ENCODE measurements at regions not wholly inside any gene's neighbourhood (a gene's known extent, or its start where the extent isn't known, plus 50 kb on each side); places are given as distances from the start of the nearest gene placed in this dataset.

DNA sequence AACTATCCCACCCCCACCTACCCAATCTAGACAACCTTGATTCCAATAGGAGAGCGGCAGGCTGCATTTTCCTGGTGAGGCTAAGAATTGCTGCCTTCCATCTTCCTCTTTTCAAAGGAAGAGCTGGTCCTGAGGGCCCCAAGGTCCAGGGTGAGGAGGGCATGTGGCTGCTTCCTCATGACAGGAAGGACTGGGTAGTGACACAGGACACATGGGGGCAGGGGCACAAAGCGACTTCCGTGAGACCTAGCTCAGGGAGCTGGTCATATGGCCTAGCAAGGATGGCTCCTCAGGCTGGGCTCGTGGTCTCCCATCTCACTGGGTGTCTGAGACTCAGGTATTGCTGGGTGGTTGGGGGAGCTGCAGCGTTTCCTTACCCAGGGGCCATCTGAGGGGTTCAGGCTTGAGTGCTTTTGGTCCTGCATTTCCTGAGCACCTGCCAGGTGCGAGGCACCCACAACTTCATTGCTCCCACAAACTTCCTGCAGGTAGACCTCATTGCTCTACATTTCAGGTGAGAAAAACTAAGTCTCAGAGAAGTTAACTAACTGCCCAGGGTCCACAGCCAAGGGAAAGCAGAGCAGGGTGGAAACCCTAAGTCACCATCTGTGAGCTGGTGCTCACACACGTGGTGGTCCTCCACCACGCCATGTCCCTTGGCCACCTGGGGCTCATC, 160.0 kb upstream of the TLE3 start:
- WGBS, 2 experiments (ENCODE audit: insufficient coverage in 2 of 2): 89 to 100% methylated on average over 5 of the region's 8 CpGs
- Histone ChIP-seq H3K36me3 (ENCODE audit: control insufficient read depth, insufficient read depth, low read length) (no peaks in the 10 kb centered on the region), H3K4me1 (ENCODE audit: control insufficient read depth, insufficient read depth, low read length, poor library complexity, severe bottlenecking) (peaks cover 13% of the 10 kb centered on the region), H3K4me3 (ENCODE audit: extremely low read depth, insufficient read depth, low read length, poor library complexity, severe bottlenecking) (no peak overlapping the region), H3K27ac (ENCODE audit: low read depth, low read length, severe bottlenecking) (no peak overlapping the region), H3K9me3 (ENCODE audit: control insufficient read depth, low read length) (no peaks in the 10 kb centered on the region)

DNA sequence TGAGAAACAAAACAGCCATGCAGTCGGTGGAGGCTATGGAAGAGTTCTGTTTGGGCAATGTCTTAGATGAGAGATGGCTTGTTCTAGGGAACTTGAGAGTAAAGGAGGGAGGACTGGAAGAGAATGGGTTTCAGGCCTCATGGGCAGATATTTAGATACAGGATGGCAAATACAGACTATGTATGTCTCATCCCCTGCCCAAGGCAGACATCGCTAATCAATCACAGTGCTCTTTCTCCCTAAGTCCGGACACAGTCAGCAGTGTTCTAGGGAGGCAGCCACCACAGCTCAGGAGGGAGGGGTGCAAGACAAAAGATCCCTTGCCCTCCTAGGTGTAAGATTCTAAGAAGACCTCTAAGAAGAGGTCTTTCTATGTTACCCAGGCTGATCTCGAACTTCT, 159.3 kb upstream of the TLE3 start:
- H3K9me3 ChIP-seq (ENCODE audit: control insufficient read depth, low read length): no peaks in the 10 kb centered on the region
- 96 to 97% methylated on average over 3 to 4 of the region's 4 CpGs for WGBS, 2 experiments (ENCODE audit: insufficient coverage in 2 of 2)
- no peaks in the 10 kb centered on the region for H3K36me3 ChIP-seq (ENCODE audit: control insufficient read depth, insufficient read depth, low read length)
- no peak overlapping the region for H3K27ac ChIP-seq (ENCODE audit: low read depth, low read length, severe bottlenecking)
- peaks cover 13% of the 10 kb centered on the region for H3K4me1 ChIP-seq (ENCODE audit: control insufficient read depth, insufficient read depth, low read length, poor library complexity, severe bottlenecking)
- H3K4me3 ChIP-seq (ENCODE audit: extremely low read depth, insufficient read depth, low read length, poor library complexity, severe bottlenecking): no peak overlapping the region

GRCh38 chr15:70254311-70254869, 156.7 kb upstream of the TLE3 start:
- Histone ChIP-seq H3K4me3 (ENCODE audit: extremely low read depth, insufficient read depth, low read length, poor library complexity, severe bottlenecking) (no peak overlapping the region), H3K4me1 (ENCODE audit: control insufficient read depth, insufficient read depth, low read length, poor library complexity, severe bottlenecking) (peaks cover 10% of the 10 kb centered on the region), H3K9me3 (ENCODE audit: control insufficient read depth, low read length) (no peaks in the 10 kb centered on the region), H3K27ac (ENCODE audit: low read depth, low read length, severe bottlenecking) (no peak overlapping the region), H3K36me3 (ENCODE audit: control insufficient read depth, insufficient read depth, low read length) (no peaks in the 10 kb centered on the region)
- WGBS, 2 experiments (ENCODE audit: insufficient coverage in 2 of 2): 77 to 91% methylated on average over 16 to 17 of the region's 19 CpGs

DNA sequence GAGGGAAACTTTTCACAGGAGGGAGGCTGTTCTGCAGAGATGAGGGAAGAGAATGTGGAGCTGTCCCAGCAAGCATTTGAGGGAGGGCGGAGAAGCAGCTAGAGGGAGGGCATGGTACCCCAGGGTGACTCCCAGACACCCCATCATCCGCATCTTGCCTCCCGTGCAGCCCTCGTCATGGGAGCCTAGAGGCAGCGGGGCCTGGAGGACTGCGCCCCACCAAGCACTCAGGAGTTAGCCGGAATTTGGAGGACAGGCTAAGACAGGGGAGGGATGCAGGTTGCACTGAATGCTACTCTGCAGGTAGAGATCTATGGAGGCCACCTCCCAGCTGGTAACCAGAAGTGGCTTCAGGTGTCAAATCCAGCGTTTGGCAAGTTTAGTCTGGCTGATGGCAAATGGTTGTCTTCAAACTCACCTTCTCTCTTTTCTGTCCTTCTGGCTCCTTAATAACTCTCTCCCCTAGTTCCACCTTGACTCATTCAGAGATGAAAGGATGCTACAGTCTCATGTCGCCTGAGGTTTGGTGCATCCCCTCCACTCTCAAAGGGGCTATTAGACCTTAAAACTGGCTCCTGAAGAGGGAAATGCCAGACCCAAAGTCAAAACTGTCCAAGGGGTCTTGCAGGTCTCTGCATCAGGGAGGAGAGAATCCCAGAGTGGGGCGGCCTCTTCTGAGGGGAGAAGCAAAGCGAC, 155.9 kb upstream of the TLE3 start:
- Histone ChIP-seq H3K4me1 (ENCODE audit: control insufficient read depth, insufficient read depth, low read length, poor library complexity, severe bottlenecking) (peaks cover 3% of the 10 kb centered on the region), H3K27ac (ENCODE audit: low read depth, low read length, severe bottlenecking) (no peak overlapping the region), H3K9me3 (ENCODE audit: control insufficient read depth, low read length) (no peaks in the 10 kb centered on the region), H3K4me3 (ENCODE audit: extremely low read depth, insufficient read depth, low read length, poor library complexity, severe bottlenecking) (no peak overlapping the region), H3K36me3 (ENCODE audit: control insufficient read depth, insufficient read depth, low read length) (no peaks in the 10 kb centered on the region)
- WGBS, 2 experiments (ENCODE audit: insufficient coverage in 2 of 2): 85 to 96% methylated on average over 6 to 9 of the region's 11 CpGs

DNA sequence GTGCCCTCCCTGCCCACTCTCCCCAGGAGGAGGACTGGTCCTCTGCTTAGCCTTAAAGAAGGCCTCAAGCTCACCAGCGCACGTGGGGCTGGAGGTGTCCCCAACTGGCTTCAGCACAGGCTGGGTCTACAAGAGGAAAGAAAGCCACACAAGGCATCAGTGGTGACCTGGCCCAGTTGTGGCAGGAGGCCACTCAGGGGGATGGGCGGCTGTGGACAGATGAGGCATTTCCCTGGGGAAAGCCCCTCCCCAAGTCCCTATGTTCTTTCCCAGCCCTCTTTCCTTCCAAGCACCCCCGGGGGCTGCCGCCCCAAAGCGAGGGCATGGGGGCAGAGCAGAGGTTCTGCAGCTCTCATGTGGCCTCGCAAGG, 155.2 kb upstream of the TLE3 start:
- Histone ChIP-seq H3K4me1 (ENCODE audit: control insufficient read depth, insufficient read depth, low read length, poor library complexity, severe bottlenecking) (peaks cover 7% of the 10 kb centered on the region), H3K36me3 (ENCODE audit: control insufficient read depth, insufficient read depth, low read length) (no peaks in the 10 kb centered on the region), H3K27ac (ENCODE audit: low read depth, low read length, severe bottlenecking) (no peak overlapping the region), H3K9me3 (ENCODE audit: control insufficient read depth, low read length) (no peaks in the 10 kb centered on the region), H3K4me3 (ENCODE audit: extremely low read depth, insufficient read depth, low read length, poor library complexity, severe bottlenecking) (no peak overlapping the region)
- 83 to 95% methylated on average over 3 to 5 of the region's 7 CpGs for WGBS, 2 experiments (ENCODE audit: insufficient coverage in 2 of 2)

GRCh38 chr15:70252056-70252950, 154.6 kb upstream of the TLE3 start:
- Histone ChIP-seq H3K4me1 (ENCODE audit: control insufficient read depth, insufficient read depth, low read length, poor library complexity, severe bottlenecking) (peaks cover 10% of the 10 kb centered on the region), H3K27ac (ENCODE audit: low read depth, low read length, severe bottlenecking) (no peak overlapping the region), H3K4me3 (ENCODE audit: extremely low read depth, insufficient read depth, low read length, poor library complexity, severe bottlenecking) (no peak overlapping the region), H3K9me3 (ENCODE audit: control insufficient read depth, low read length) (no peaks in the 10 kb centered on the region), H3K36me3 (ENCODE audit: control insufficient read depth, insufficient read depth, low read length) (no peaks in the 10 kb centered on the region)
- 90 to 93% methylated on average over 18 to 21 of the region's 21 CpGs for whole genome bisulfite sequencing, 2 experiments (ENCODE audit: insufficient coverage in 2 of 2)

DNA sequence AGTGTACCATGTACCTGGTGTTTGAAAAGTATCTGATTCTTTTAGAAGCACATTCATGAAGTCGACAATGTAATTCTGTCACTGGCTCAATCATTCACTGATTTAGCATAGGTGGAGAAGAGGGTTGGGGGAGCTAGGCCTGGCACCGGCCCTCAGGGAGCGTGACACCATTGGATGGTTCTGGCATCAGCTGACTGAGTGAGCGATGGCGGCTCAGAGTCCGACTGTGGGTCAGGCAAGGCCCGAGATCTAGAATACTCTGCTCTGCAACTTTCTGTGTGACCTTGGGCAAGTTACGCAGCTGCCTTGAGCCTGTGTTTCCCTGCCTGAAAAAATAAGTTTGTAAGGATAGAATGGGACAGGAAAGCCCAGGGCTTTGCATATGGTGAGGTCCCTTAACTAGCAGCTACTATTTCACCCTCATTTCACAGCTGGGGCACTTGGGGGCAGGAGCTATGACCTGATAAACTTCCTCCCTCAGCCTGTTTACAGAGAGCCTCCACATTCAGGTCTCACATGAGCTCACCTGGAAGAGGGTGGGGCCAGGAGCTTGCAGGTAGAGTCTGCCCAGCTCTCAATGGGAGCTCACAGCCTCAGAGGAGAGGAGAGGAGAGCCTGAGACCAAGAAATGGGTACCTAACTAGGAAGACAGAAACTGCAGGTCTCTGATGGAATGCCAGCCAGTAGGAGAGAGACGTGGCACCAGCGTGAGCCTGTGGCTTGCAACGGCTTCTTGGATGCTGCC, 153.7 kb upstream of the TLE3 start:
- no peaks in the 10 kb centered on the region for H3K9me3 ChIP-seq (ENCODE audit: control insufficient read depth, low read length)
- WGBS, 2 experiments (ENCODE audit: insufficient coverage in 2 of 2): 85 to 96% methylated on average over 11 of the region's 11 CpGs
- no peak overlapping the region for H3K4me3 ChIP-seq (ENCODE audit: extremely low read depth, insufficient read depth, low read length, poor library complexity, severe bottlenecking)
- H3K36me3 ChIP-seq (ENCODE audit: control insufficient read depth, insufficient read depth, low read length): no peaks in the 10 kb centered on the region
- H3K4me1 ChIP-seq (ENCODE audit: control insufficient read depth, insufficient read depth, low read length, poor library complexity, severe bottlenecking): peaks cover 13% of the 10 kb centered on the region
- no peak overlapping the region for H3K27ac ChIP-seq (ENCODE audit: low read depth, low read length, severe bottlenecking)

DNA sequence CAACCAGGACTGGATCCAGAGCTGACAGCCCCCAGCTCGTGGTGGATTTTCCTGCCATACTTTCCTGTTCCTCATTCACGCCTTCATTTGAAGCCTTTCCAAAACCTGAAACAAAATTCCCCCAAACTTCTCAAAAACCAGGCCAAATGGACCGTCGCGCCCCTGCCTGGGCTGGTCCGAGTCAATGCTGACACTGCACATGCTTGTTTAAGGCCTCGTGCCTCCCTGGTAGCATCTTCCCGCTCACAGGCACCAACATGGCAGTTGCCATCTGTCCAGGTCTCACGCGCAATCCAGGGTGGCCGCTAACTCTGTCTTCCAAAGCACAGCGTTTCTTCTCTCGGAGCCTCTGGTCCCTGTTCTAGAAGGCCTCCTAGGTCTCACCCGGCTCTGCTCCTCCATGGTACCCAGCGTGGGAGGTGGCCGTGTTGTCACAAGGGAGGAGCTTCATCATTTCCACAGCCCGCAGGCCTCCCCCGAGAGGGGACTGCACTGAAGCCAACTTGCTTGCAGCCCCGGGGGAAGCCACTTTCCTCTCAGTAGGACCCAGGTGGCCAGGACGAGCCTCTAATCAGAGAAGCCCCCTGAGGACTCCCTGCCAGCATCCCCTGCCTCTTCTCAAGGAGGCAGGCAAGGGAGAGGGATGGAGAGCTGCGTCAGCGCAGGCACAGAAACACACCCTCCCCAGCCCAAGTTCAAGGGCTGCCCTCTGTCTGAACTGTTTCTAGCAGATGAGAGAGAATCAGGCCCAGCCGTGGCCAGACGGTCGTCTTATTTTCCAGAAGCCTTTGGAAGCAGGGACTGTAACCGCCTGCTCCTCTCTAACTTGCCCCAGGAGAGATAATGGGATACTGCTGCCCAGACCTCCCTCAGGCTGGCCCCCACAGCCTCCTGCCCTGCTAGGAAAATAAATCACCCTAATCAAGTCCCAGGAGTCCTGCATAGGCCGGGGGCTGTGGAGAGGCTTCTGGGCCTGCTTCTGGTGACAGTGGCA, 152.8 kb upstream of the TLE3 start:
- no peak overlapping the region for H3K27ac ChIP-seq (ENCODE audit: low read depth, low read length, severe bottlenecking)
- H3K4me3 ChIP-seq (ENCODE audit: extremely low read depth, insufficient read depth, low read length, poor library complexity, severe bottlenecking): no peak overlapping the region
- no peaks in the 10 kb centered on the region for H3K36me3 ChIP-seq (ENCODE audit: control insufficient read depth, insufficient read depth, low read length)
- no peaks in the 10 kb centered on the region for H3K9me3 ChIP-seq (ENCODE audit: control insufficient read depth, low read length)
- 90 to 92% methylated on average over 24 of the region's 27 CpGs for WGBS, 2 experiments (ENCODE audit: insufficient coverage in 2 of 2)
- peaks cover 16% of the 10 kb centered on the region for H3K4me1 ChIP-seq (ENCODE audit: control insufficient read depth, insufficient read depth, low read length, poor library complexity, severe bottlenecking)

- 100% methylated on average over 2 to 4 of the region's 6 CpGs for WGBS, 2 experiments (ENCODE audit: insufficient coverage in 2 of 2)
- peaks cover 16% of the 10 kb centered on the region for H3K4me1 ChIP-seq (ENCODE audit: control insufficient read depth, insufficient read depth, low read length, poor library complexity, severe bottlenecking)
- no peak overlapping the region for H3K4me3 ChIP-seq (ENCODE audit: extremely low read depth, insufficient read depth, low read length, poor library complexity, severe bottlenecking)
- no peaks in the 10 kb centered on the region for H3K9me3 ChIP-seq (ENCODE audit: control insufficient read depth, low read length)
- H3K36me3 ChIP-seq (ENCODE audit: control insufficient read depth, insufficient read depth, low read length): no peaks in the 10 kb centered on the region
- H3K27ac ChIP-seq (ENCODE audit: low read depth, low read length, severe bottlenecking): no peak overlapping the region
Measured at GRCh38 chr15:70249616-70250015, 151.9 kb upstream of the TLE3 start.

Data from mesodermal cell (in vitro differentiated cells).